A549 (cell line): ENCODE measurements at regions not wholly inside any gene's neighbourhood (a gene's known extent, or its start where the extent isn't known, plus 50 kb on each side); places are given as distances from the start of the nearest gene placed in this dataset.

Experiments
- ATAC-seq, 2 experiments: fragments of 200-7000 bp in 1 of 2; fragments of >200 bp in 1 of 2; cut with Nextera tagmentation in 1 of 2; cut with Tn5 transposase in 1 of 2; 3 replicates each; pipeline versions ENCODE4 v1.8.0 to v1.9.1; 2018 to 2020; ENCODE audit warnings: mild to moderate bottlenecking in 1 of 2, moderate library complexity in 1 of 2
- CTCF ChIA-PET: fragments of 300-600 bp; sonication (Branson Sonifier 250); formaldehyde crosslinking; extraction: SDS; loops from one replicate; lab custom pipeline; 2021; ENCODE audit warnings: antibody characterized with exemption, inconsistent platforms; lab: Yijun Ruan, JAX
- POLR2A ChIA-PET: fragments of 350-600 bp; formaldehyde crosslinking; extraction: SDS; loops from one replicate; lab custom pipeline; 2021; ENCODE audit warnings: antibody characterized with exemption, inconsistent platforms; lab: Yijun Ruan, JAX
- DNase-seq, 2 experiments: peaks; one replicate each; pipeline versions ENCODE4 v3.0.0 to v3.0.0-alpha.2; 2011 to 2016; ENCODE audit warnings: low read depth in 1 of 2, low spot score in 1 of 2
- FAIRE-seq: peaks from 2 replicates; lab custom pipeline; 2011; peaks lifted over from hg19 to GRCh38; lab: Jason Lieb, UNC
- H3K27ac ChIP-seq, 2 experiments: fragments of >200 bp; sonication (Bioruptor Twin); formaldehyde crosslinking; 3 replicates each; pipeline ENCODE4 v1.5.1; 2016 to 2017
- H3K4me1 ChIP-seq: fragments of >200 bp; sonication (Bioruptor Twin); formaldehyde crosslinking; 3 replicates; pipeline ENCODE4 v1.6.1; 2016
- H3K4me2 ChIP-seq: fragments of >200 bp; sonication (Bioruptor Twin); formaldehyde crosslinking; 3 replicates; pipeline ENCODE4 v1.6.1; 2016
- H3K4me3 ChIP-seq: fragments of >200 bp; sonication (Bioruptor Twin); formaldehyde crosslinking; 3 replicates; pipeline ENCODE4 v1.5.1; 2016
- H3K9me3 ChIP-seq: fragments of >200 bp; sonication (Bioruptor Twin); formaldehyde crosslinking; 3 replicates; pipeline ENCODE4 v1.6.1; 2016
- BHLHE40 ChIP-seq: IDR thresholded peaks from 2 replicates; pipeline ENCODE4 v1.6.1; 2012; ENCODE audit warnings: low read depth, low read length, inconsistent platforms
- CBX2 ChIP-seq: fragments of 200-600 bp; sonication (generic); IDR thresholded peaks from 2 replicates; pipeline ENCODE4 v1.6.1; 2016; ENCODE audit warnings: low read depth, mild to moderate bottlenecking, borderline replicate concordance
- CBX8 ChIP-seq: fragments of 200-600 bp; sonication (generic); IDR thresholded peaks from 2 replicates; pipeline ENCODE4 v1.6.1; 2016
- FOSB ChIP-seq: fragments of 250-450 bp; sonication (Bioruptor Pico); IDR thresholded peaks from 2 replicates; pipeline ENCODE4 v1.5.0; 2020; ENCODE audit warnings: mild to moderate bottlenecking, moderate library complexity
- GATA3 ChIP-seq: IDR thresholded peaks from 2 replicates; pipeline ENCODE4 v1.6.1; 2012; ENCODE audit warnings: borderline replicate concordance
- HDAC2 ChIP-seq: fragments of 200-600 bp; sonication (generic); IDR thresholded peaks from 2 replicates; pipeline ENCODE4 v1.6.1; 2016
- HOXB5 ChIP-seq: fragments of 250-450 bp; sonication (Bioruptor Pico); IDR thresholded peaks from 2 replicates; pipeline ENCODE4 v1.5.0; 2020; ENCODE audit warnings: mild to moderate bottlenecking, moderate library complexity
- JUN ChIP-seq, 2 experiments: fragments of >200 bp; sonication (Bioruptor Twin); formaldehyde crosslinking; IDR thresholded peaks; 2 replicates in 1 of 2; 3 replicates in 1 of 2; pipeline ENCODE4 v1.6.1; 2016 to 2017
- JUNB ChIP-seq: fragments of >200 bp; sonication (Bioruptor Twin); formaldehyde crosslinking; IDR thresholded peaks from 2 replicates; pipeline ENCODE4 v1.6.1; 2016
- KDM1A ChIP-seq: fragments of 200-600 bp; sonication (generic); IDR thresholded peaks from 2 replicates; pipeline ENCODE4 v1.6.1; 2016; ENCODE audit warnings: low read depth, mild to moderate bottlenecking
- MAFK ChIP-seq: fragments of 450-650 bp; IDR thresholded peaks from 2 replicates; pipeline ENCODE4 v1.6.1; 2014; ENCODE audit not compliant: partially characterized antibody
- NFE2L2 ChIP-seq: fragments of 150-350 bp; conservative IDR thresholded peaks from 2 replicates; pipeline ENCODE4 v1.6.1; 2014; ENCODE audit warnings: low read length
- NPAS2 ChIP-seq: fragments of 250-450 bp; sonication (Bioruptor Pico); IDR thresholded peaks from 2 replicates; pipeline ENCODE4 v1.8.0; 2022; ENCODE audit warnings: mild to moderate bottlenecking, moderate library complexity, borderline replicate concordance
- NR3C1 ChIP-seq: fragments of >200 bp; sonication (Bioruptor Twin); formaldehyde crosslinking; IDR thresholded peaks from 3 replicates; pipeline ENCODE4 v1.6.1; 2017
- POLR2A ChIP-seq: IDR thresholded peaks from 2 replicates; pipeline ENCODE4 v1.6.1; 2012; ENCODE audit warnings: mild to moderate bottlenecking, low read length
- POLR2AphosphoS2 ChIP-seq: conservative IDR thresholded peaks from 2 replicates; pipeline ENCODE4 v1.6.1; 2012; ENCODE audit warnings: low read length, improper control_type of control experiment, inconsistent platforms
- RAD21 ChIP-seq, 2 experiments: fragments of >200 bp in 1 of 2; sonication (Bioruptor Twin) in 1 of 2; formaldehyde crosslinking in 1 of 2; IDR thresholded peaks in 1 of 2; conservative IDR thresholded peaks in 1 of 2; 2 replicates in 1 of 2; 3 replicates in 1 of 2; pipeline ENCODE4 v1.6.1; 2012 to 2018; ENCODE audit warnings: inconsistent platforms in 1 of 2
- RCOR1 ChIP-seq: fragments of 150-350 bp; IDR thresholded peaks from 2 replicates; pipeline ENCODE4 v1.6.1; 2014; ENCODE audit warnings: antibody characterized with exemption, low read length, low read depth
- SMC3 ChIP-seq: fragments of >200 bp; sonication (Bioruptor Twin); formaldehyde crosslinking; IDR thresholded peaks from 3 replicates; pipeline ENCODE4 v1.6.1; 2018; ENCODE audit warnings: inconsistent platforms
- SREBF2 ChIP-seq: fragments of 450-650 bp; IDR thresholded peaks from 2 replicates; pipeline ENCODE4 v1.6.1; 2014; ENCODE audit warnings: mild to moderate bottlenecking, moderate library complexity
- ZFP36 ChIP-seq: fragments of 450-650 bp; IDR thresholded peaks from 2 replicates; pipeline ENCODE4 v1.6.1; 2014; ENCODE audit warnings: borderline replicate concordance; ENCODE audit not compliant: partially characterized antibody
- ZNF302 ChIP-seq: fragments of 250-450 bp; sonication (Bioruptor Pico); IDR thresholded peaks from 2 replicates; pipeline ENCODE4 v1.9.0; 2021; ENCODE audit warnings: inconsistent platforms, mild to moderate bottlenecking, moderate library complexity
- WGBS: methylation state at CpG from one replicate; pipeline ENCODE4 v1.1.6; 2017; ENCODE audit errors: missing lambda C conversion rate; 5-methylcytosine and 5-hydroxymethylcytosine counted together
- TF ChIP-seq, protein P1 (sequence below): fragments of 250-450 bp; sonication (Bioruptor Pico); IDR thresholded peaks from 2 replicates; pipeline ENCODE4 v1.5.0; 2020; ENCODE audit warnings: low read depth, mild to moderate bottlenecking, moderate library complexity
- TF ChIP-seq, protein P2 (sequence below): fragments of >200 bp; sonication (Bioruptor Twin); formaldehyde crosslinking; IDR thresholded peaks from 3 replicates; pipeline ENCODE4 v1.5.1; 2016
- TF ChIP-seq, protein P3 (sequence below): fragments of 150-350 bp; IDR thresholded peaks from 2 replicates; pipeline ENCODE4 v1.6.1; 2014; ENCODE audit warnings: low read depth, mild to moderate bottlenecking, low read length
- TF ChIP-seq, protein P4 (sequence below): fragments of 200-600 bp; sonication (generic); IDR thresholded peaks from 2 replicates; pipeline ENCODE4 v1.6.1; 2016; ENCODE audit warnings: antibody characterized with exemption, mild to moderate bottlenecking, moderate library complexity

DNA sequence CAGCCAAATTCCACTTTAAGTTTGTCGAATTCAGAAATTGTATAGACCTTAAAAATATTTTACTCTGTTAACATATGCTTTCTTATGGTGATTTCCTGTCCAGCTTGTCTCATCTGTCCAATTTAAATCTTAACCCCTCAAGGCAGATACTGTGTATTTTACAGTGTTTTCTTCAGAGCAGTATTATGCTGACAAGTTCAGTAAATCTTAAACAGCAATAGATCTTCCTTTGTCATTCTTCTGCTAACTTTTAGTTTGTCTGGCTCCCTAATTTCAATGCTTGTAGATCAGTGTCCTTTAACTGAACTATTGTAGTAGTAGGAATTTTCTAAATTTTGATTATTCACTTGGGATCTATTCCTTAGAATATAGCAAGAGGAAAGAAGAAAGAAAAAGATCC is 52.8 kb upstream of the MEIS1 start:
- Histone ChIP-seq H3K4me2 (no peak overlapping the region), H3K4me1 (no peaks in the 10 kb centered on the region), H3K4me3 (no peak overlapping the region), H3K27ac (no peak overlapping the region), H3K9me3 (no peaks in the 10 kb centered on the region)
- POLR2A ChIA-PET = no interaction called here
- CTCF ChIA-PET = interaction anchor here (0.6 to 0.7 kb wide), 3 partner anchors 320 to 1521 kb away, joined by 3 to 4 read pairs (median 3); no protein-coding TSS in a partner anchor
- TF ChIP-seq, protein P1, sequence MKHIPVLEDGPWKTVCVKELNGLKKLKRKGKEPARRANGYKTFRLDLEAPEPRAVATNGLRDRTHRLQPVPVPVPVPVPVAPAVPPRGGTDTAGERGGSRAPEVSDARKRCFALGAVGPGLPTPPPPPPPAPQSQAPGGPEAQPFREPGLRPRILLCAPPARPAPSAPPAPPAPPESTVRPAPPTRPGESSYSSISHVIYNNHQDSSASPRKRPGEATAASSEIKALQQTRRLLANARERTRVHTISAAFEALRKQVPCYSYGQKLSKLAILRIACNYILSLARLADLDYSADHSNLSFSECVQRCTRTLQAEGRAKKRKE = no peak
- TF ChIP-seq NR3C1 (no peak), POLR2AphosphoS2 (no peak), CBX8 (no peak), JUN (IDR thresholded peaks at IDR 0.05) (no peak), SMC3 (no peak), JUNB (no peak), RAD21 (conservative IDR thresholded peaks at IDR 0.05 in 1 of 2, IDR thresholded peaks at IDR 0.05 in 1 of 2) (no peak), CBX2 (no peak), POLR2A (no peak), NFE2L2 (no peak), FOSB (CRISPR knock-in tag) (no peak)
- TF ChIP-seq, protein P2, sequence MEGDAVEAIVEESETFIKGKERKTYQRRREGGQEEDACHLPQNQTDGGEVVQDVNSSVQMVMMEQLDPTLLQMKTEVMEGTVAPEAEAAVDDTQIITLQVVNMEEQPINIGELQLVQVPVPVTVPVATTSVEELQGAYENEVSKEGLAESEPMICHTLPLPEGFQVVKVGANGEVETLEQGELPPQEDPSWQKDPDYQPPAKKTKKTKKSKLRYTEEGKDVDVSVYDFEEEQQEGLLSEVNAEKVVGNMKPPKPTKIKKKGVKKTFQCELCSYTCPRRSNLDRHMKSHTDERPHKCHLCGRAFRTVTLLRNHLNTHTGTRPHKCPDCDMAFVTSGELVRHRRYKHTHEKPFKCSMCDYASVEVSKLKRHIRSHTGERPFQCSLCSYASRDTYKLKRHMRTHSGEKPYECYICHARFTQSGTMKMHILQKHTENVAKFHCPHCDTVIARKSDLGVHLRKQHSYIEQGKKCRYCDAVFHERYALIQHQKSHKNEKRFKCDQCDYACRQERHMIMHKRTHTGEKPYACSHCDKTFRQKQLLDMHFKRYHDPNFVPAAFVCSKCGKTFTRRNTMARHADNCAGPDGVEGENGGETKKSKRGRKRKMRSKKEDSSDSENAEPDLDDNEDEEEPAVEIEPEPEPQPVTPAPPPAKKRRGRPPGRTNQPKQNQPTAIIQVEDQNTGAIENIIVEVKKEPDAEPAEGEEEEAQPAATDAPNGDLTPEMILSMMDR = no peak
- TF ChIP-seq, protein P3, sequence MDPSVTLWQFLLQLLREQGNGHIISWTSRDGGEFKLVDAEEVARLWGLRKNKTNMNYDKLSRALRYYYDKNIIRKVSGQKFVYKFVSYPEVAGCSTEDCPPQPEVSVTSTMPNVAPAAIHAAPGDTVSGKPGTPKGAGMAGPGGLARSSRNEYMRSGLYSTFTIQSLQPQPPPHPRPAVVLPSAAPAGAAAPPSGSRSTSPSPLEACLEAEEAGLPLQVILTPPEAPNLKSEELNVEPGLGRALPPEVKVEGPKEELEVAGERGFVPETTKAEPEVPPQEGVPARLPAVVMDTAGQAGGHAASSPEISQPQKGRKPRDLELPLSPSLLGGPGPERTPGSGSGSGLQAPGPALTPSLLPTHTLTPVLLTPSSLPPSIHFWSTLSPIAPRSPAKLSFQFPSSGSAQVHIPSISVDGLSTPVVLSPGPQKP = no peak
- 1% methylated on average over 1 of the region's 1 CpG for WGBS
- no peak for DNase-seq
- no peak for FAIRE-seq
- ATAC-seq = no peak

DNA sequence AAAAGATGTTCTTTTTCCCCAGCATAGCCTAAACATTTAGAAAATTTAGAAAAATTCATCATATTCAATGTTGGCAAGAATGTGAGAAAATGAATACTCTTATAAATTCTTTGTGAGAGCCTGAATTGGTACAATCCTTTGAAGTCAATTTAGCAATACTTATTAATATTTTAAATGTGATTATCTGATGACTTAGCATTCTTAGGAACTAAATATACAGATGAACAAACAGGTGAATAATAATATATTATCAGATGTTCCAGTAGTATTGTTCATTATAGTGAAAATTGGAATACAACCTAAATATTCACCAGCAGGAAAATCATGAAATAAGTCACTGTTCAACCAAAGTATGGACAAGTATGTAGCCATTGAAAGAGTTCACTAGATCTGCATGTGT is 55.5 kb upstream of the MEIS1 start:
- Histone ChIP-seq H3K4me1 (no peaks in the 10 kb centered on the region), H3K27ac (no peak overlapping the region), H3K9me3 (no peaks in the 10 kb centered on the region), H3K4me2 (no peak overlapping the region), H3K4me3 (no peak overlapping the region)
- no peak for TF ChIP-seq NPAS2 (CRISPR knock-in tag)
- TF ChIP-seq MAFK = peak; percentile 56
- FAIRE-seq (no peak), ATAC-seq (no peak), DNase-seq (no peak)
- ChIA-PET CTCF (interaction anchor here (0.8 to 1.0 kb wide), 2 partner anchors 9 to 50 kb away, joined by 3 read pairs; no protein-coding TSS in a partner anchor), POLR2A (no interaction called here)

DNA sequence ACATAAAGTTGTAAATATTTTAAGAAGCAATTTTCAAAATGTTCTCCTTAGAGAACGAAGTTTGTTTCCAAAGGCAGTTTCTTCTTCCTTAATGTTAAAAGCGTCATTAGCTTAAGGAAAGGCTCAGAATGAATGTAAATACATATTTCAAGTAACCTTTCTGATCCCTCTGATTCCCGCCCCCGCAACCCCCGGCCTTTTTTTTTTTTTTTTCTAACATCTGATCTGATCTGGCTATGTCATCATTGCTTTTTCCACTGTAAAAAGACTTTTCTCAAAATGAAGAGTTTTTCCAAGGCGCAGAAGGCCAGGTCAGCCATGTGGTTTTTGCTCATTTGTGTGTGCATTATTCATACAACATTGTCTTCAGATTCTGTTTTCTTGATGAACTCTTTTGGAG is 57.1 kb upstream of the MEIS1 start:
- Histone ChIP-seq H3K4me2 (no peak overlapping the region), H3K4me3 (no peak overlapping the region), H3K27ac (no peak overlapping the region), H3K9me3 (no peaks in the 10 kb centered on the region), H3K4me1 (no peaks in the 10 kb centered on the region)
- WGBS = 24% methylated on average over 6 of the region's 6 CpGs
- DNase-seq = no peak
- ChIA-PET CTCF (interaction anchor here (0.6 to 1.4 kb wide), 4 partner anchors 8 to 1273 kb away, joined by 3 to 4 read pairs (median 3); no protein-coding TSS in a partner anchor), POLR2A (no interaction called here)
- no peak for FAIRE-seq
- no peak for ATAC-seq
- TF ChIP-seq RCOR1 (no peak), NR3C1 (no peak), HOXB5 (CRISPR knock-in tag) (no peak), GATA3 (no peak), ZFP36 (no peak), KDM1A (no peak), SREBF2 (no peak), ZNF302 (CRISPR knock-in tag) (no peak), HDAC2 (no peak), BHLHE40 (no peak)
- TF ChIP-seq, protein P3 = no peak
- TF ChIP-seq, protein P4, sequence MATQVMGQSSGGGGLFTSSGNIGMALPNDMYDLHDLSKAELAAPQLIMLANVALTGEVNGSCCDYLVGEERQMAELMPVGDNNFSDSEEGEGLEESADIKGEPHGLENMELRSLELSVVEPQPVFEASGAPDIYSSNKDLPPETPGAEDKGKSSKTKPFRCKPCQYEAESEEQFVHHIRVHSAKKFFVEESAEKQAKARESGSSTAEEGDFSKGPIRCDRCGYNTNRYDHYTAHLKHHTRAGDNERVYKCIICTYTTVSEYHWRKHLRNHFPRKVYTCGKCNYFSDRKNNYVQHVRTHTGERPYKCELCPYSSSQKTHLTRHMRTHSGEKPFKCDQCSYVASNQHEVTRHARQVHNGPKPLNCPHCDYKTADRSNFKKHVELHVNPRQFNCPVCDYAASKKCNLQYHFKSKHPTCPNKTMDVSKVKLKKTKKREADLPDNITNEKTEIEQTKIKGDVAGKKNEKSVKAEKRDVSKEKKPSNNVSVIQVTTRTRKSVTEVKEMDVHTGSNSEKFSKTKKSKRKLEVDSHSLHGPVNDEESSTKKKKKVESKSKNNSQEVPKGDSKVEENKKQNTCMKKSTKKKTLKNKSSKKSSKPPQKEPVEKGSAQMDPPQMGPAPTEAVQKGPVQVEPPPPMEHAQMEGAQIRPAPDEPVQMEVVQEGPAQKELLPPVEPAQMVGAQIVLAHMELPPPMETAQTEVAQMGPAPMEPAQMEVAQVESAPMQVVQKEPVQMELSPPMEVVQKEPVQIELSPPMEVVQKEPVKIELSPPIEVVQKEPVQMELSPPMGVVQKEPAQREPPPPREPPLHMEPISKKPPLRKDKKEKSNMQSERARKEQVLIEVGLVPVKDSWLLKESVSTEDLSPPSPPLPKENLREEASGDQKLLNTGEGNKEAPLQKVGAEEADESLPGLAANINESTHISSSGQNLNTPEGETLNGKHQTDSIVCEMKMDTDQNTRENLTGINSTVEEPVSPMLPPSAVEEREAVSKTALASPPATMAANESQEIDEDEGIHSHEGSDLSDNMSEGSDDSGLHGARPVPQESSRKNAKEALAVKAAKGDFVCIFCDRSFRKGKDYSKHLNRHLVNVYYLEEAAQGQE = no peak
